Kidney (tissue), 13 donors: ENCODE measurements at regions not wholly inside any gene's neighbourhood (a gene's known extent, or its start where the extent isn't known, plus 50 kb on each side); places are given as distances from the start of the nearest gene placed in this dataset.
"Not testable (repeated sequence)": the region's sequence is repeated elsewhere in the genome, so short reads cannot be mapped to it uniquely, and the experiment has no call there.

Source experiments
- DNase-seq, 5 donors: peaks; one replicate each; pipeline ENCODE4 v3.0.0-alpha.2; 2013 to 2020
- FAIRE-seq: peaks from 2 replicates; lab custom pipeline; 2012; peaks lifted over from hg19 to GRCh38; lab: Jason Lieb, UNC
- H3K27ac ChIP-seq, 2 donors: one replicate each; pipeline ENCODE4 v1.7.0; 2013; ENCODE audit warnings: low read depth in 2 of 2, low read length in 2 of 2, inconsistent platforms in 1 of 2
- H3K27me3 ChIP-seq: one replicate; pipeline ENCODE4 v1.7.1; 2013; ENCODE audit warnings: low read length, inconsistent platforms; ENCODE audit not compliant: control insufficient read depth, insufficient read depth
- H3K36me3 ChIP-seq, 3 donors: one replicate each; pipeline versions ENCODE4 v1.7.0 to v1.7.1; 2013; ENCODE audit warnings: low read length in 3 of 3, control low read depth in 1 of 3, inconsistent platforms in 1 of 3; ENCODE audit not compliant: insufficient read depth in 3 of 3, control insufficient read depth in 2 of 3
- H3K4me1 ChIP-seq, 3 donors: one replicate each; pipeline versions ENCODE4 v1.7.0 to v1.7.1; 2013; ENCODE audit warnings: low read length in 3 of 3, inconsistent platforms in 1 of 3, low read depth in 1 of 3; ENCODE audit not compliant: control insufficient read depth in 2 of 3, insufficient read depth in 2 of 3
- H3K4me3 ChIP-seq, 3 donors: one replicate each; pipeline versions ENCODE4 v1.7.0 to v1.8.1; 2013; ENCODE audit warnings: low read length in 3 of 3, control low read depth in 1 of 3, inconsistent platforms in 1 of 3
- H3K9ac ChIP-seq, 3 donors: one replicate each; pipeline versions ENCODE4 v1.7.0 to v1.7.1; 2013; ENCODE audit warnings: low read length in 3 of 3, control low read depth in 1 of 3, inconsistent platforms in 1 of 3
- H3K9me3 ChIP-seq, 3 donors: one replicate each; pipeline versions ENCODE4 v1.7.0 to v1.7.1; 2013; ENCODE audit warnings: low read length in 3 of 3, control low read depth in 1 of 3, inconsistent platforms in 1 of 3; ENCODE audit not compliant: control insufficient read depth in 2 of 3, insufficient read depth in 1 of 3
- CTCF ChIP-seq: IDR thresholded peaks from 3 replicates; pipeline ENCODE4 v1.5.1; 2012; ENCODE audit warnings: mild to moderate bottlenecking, moderate library complexity, borderline replicate concordance; ENCODE audit not compliant: insufficient read depth; ENCODE audit errors: extremely low read depth
- intact Hi-C: fragments of 100-400 bp; cut with DNase I; formaldehyde crosslinking; loops from one replicate; pipeline ENCODE4 v1.11.1; 2022
- donor health status: control.
- donor health status: control.
- donor health status: control.
- donor health status: control.
- donor health status: control.
- donor health status: DM: yes; HTN: yes; CAD: no.
- donor health status: Normal renal cell carcinoma (clear cell type).

- TF ChIP-seq CTCF = no peak
- Histone ChIP-seq H3K4me1 (no peaks in the 10 kb centered on the region), H3K36me3 (no peaks in the 10 kb centered on the region), H3K9me3 (no peaks in the 10 kb centered on the region), H3K4me3 (no peak overlapping the region), H3K27ac (no peak overlapping the region), H3K9ac (no peak overlapping the region), H3K27me3 (no peaks in the 10 kb centered on the region)
- FAIRE-seq (no peak), DNase-seq (peak in 2 of 5 donors; percentile 7 to 17)
- intact Hi-C loops = no loop called here
Observed at GRCh38 chr5:86500947-86501346, 116.8 kb upstream of the COX7C start.

GRCh38 chr5:86507574-86507973 is 110.2 kb upstream of the COX7C start:
- DNase-seq = no peak
- Histone ChIP-seq H3K27me3 (no peaks in the 10 kb centered on the region), H3K36me3 (no peaks in the 10 kb centered on the region), H3K4me1 (no peaks in the 10 kb centered on the region), H3K9me3 (no peaks in the 10 kb centered on the region), H3K27ac (no peak overlapping the region), H3K4me3 (no peak overlapping the region), H3K9ac (no peak overlapping the region)
- intact Hi-C loops = no loop called here
- FAIRE-seq = no peak
- TF ChIP-seq CTCF = no peak

GRCh38 chr5:86510330-86510915 is 107.3 kb upstream of the COX7C start:
- H3K9ac ChIP-seq, H3K4me1 ChIP-seq, H3K27ac ChIP-seq, H3K36me3 ChIP-seq, H3K27me3 ChIP-seq, FAIRE-seq, intact Hi-C loops, H3K9me3 ChIP-seq, H3K4me3 ChIP-seq, DNase-seq: not testable (repeated sequence)

GRCh38 chr5:86523718-86524117 is 94.0 kb upstream of the COX7C start:
- H3K4me3 ChIP-seq = no peak overlapping the region
- no peak for FAIRE-seq
- H3K4me1 ChIP-seq = no peaks in the 10 kb centered on the region
- no peak overlapping the region for H3K27ac ChIP-seq
- no peak for DNase-seq
- H3K27me3 ChIP-seq = no peaks in the 10 kb centered on the region
- intact Hi-C loops = no loop called here
- no peak for TF ChIP-seq CTCF
- no peak overlapping the region for H3K9ac ChIP-seq
- H3K36me3 ChIP-seq = no peaks in the 10 kb centered on the region
- H3K9me3 ChIP-seq = no peaks in the 10 kb centered on the region
